Immature natural killer cell (primary cell): ENCODE measurements at regions not wholly inside any gene's neighbourhood (a gene's known extent, or its start where the extent isn't known, plus 50 kb on each side); places are given as distances from the start of the nearest gene placed in this dataset.
"Not testable (repeated sequence)": the region's sequence is repeated elsewhere in the genome, so short reads cannot be mapped to it uniquely, and the experiment has no call there.

Source experiments
- DNase-seq, 3 donors: peaks; one replicate each; pipeline ENCODE4 v3.0.0; 2022; ENCODE audit warnings: mixed read lengths in 1 of 3
- H3K27ac Mint-ChIP-seq, 6 donors: one replicate each; pipeline ENCODE4 v1.8.0; 2020; ENCODE audit warnings: mixed read lengths in 6 of 6, mild to moderate bottlenecking in 5 of 6, inconsistent platforms in 4 of 6, moderate library complexity in 3 of 6
- H3K27me3 Mint-ChIP-seq, 3 donors: one replicate each; pipeline ENCODE4 v1.8.0; 2020 to 2021; ENCODE audit warnings: low read depth in 3 of 3, mild to moderate bottlenecking in 3 of 3, mixed read lengths in 3 of 3, moderate library complexity in 3 of 3, inconsistent platforms in 1 of 3
- H3K36me3 Mint-ChIP-seq, 3 donors: one replicate each; pipeline ENCODE4 v1.8.0; 2020; ENCODE audit warnings: mixed read lengths in 3 of 3, inconsistent platforms in 2 of 3, mild to moderate bottlenecking in 2 of 3
- H3K4me1 Mint-ChIP-seq, 2 donors: one replicate each; pipeline ENCODE4 v1.8.0; 2020; ENCODE audit warnings: inconsistent platforms in 2 of 2, mild to moderate bottlenecking in 2 of 2, mixed read lengths in 2 of 2, moderate library complexity in 1 of 2
- H3K4me3 Mint-ChIP-seq, 5 donors: one replicate each; pipeline ENCODE4 v1.8.0; 2020; ENCODE audit warnings: mild to moderate bottlenecking in 5 of 5, mixed read lengths in 5 of 5, inconsistent platforms in 3 of 5, moderate library complexity in 3 of 5
- H3K9me3 Mint-ChIP-seq, 6 donors: one replicate each; pipeline ENCODE4 v1.8.0; 2020; ENCODE audit warnings: mild to moderate bottlenecking in 6 of 6, mixed read lengths in 6 of 6, inconsistent platforms in 4 of 6, moderate library complexity in 3 of 6

- H3K4me3 Mint-ChIP-seq, result no peak overlapping the region
- H3K9me3 Mint-ChIP-seq, result no peaks in the 10 kb centered on the region
- peaks cover 3 to 7% (median 6%) of the 10 kb centered on the region in 3 donors for H3K27me3 Mint-ChIP-seq
- H3K4me1 Mint-ChIP-seq, result no peaks in the 10 kb centered on the region
- no peaks in the 10 kb centered on the region for H3K36me3 Mint-ChIP-seq
- DNase-seq, result no peak
- H3K27ac Mint-ChIP-seq, result no peak overlapping the region
These were observed 166.1 kb downstream of the ZNF621 start for GRCh38 chr3:40690749-40691451.

GRCh38 chr3:40691452-40691861 lies 166.7 kb downstream of the ZNF621 start:
- Mint-ChIP-seq H3K27ac (no peak overlapping the region), H3K36me3 (no peaks in the 10 kb centered on the region), H3K27me3 (peaks cover 3 to 7% (median 5%) of the 10 kb centered on the region in 3 donors), H3K4me1 (no peaks in the 10 kb centered on the region), H3K4me3 (no peak overlapping the region), H3K9me3 (no peaks in the 10 kb centered on the region)
- no peak for DNase-seq

- no peaks in the 10 kb centered on the region for H3K9me3 Mint-ChIP-seq
- no peaks in the 10 kb centered on the region for H3K4me1 Mint-ChIP-seq
- no peaks in the 10 kb centered on the region for H3K36me3 Mint-ChIP-seq
- H3K27ac Mint-ChIP-seq, result no peak overlapping the region
- peaks cover 2 to 12% (median 3%) of the 10 kb centered on the region in 3 donors for H3K27me3 Mint-ChIP-seq
- H3K4me3 Mint-ChIP-seq, result no peak overlapping the region
- DNase-seq, result no peak
These were observed 171.1 kb downstream of the ZNF621 start for GRCh38 chr3:40695848-40696247.

- not testable (repeated sequence) for H3K36me3 Mint-ChIP-seq, H3K9me3 Mint-ChIP-seq, DNase-seq, H3K27ac Mint-ChIP-seq, H3K4me3 Mint-ChIP-seq, H3K4me1 Mint-ChIP-seq
- H3K27me3 Mint-ChIP-seq, result peaks cover 2 to 12% (median 3%) of the 10 kb centered on the region in 3 donors
These were observed 173.9 kb downstream of the ZNF621 start for GRCh38 chr3:40698611-40699010.

GRCh38 chr3:40701016-40701588 lies 176.3 kb downstream of the ZNF621 start:
- Mint-ChIP-seq H3K9me3 (peaks cover 0 to 3% (median 0%) of the 10 kb centered on the region in 6 donors), H3K27me3 (peaks cover 2 to 12% (median 3%) of the 10 kb centered on the region in 3 donors), H3K4me1 (no peaks in the 10 kb centered on the region), H3K36me3 (no peaks in the 10 kb centered on the region), H3K4me3 (no peak overlapping the region), H3K27ac (no peak overlapping the region)
- no peak for DNase-seq

- peaks cover 3 to 14% (median 5%) of the 10 kb centered on the region in 3 donors for H3K27me3 Mint-ChIP-seq
- no peak overlapping the region for H3K27ac Mint-ChIP-seq
- H3K9me3 Mint-ChIP-seq, result peaks cover 0 to 3% (median 1%) of the 10 kb centered on the region in 6 donors
These were observed 179.5 kb downstream of the ZNF621 start for GRCh38 chr3:40704224-40704623.

GRCh38 chr3:40705663-40706062 lies 180.9 kb downstream of the ZNF621 start:
- H3K4me3 Mint-ChIP-seq, result no peak overlapping the region
- peaks cover 0 to 3% (median 1%) of the 10 kb centered on the region in 6 donors for H3K9me3 Mint-ChIP-seq
- no peak overlapping the region for H3K27ac Mint-ChIP-seq
- no peak for DNase-seq
- no peaks in the 10 kb centered on the region for H3K4me1 Mint-ChIP-seq
- H3K36me3 Mint-ChIP-seq, result no peaks in the 10 kb centered on the region
- peaks cover 2 to 7% (median 4%) of the 10 kb centered on the region in 3 donors for H3K27me3 Mint-ChIP-seq

More at GRCh38 chr3:40704224-40704623, 179.5 kb downstream of the ZNF621 start:
- Mint-ChIP-seq H3K4me1 (no peaks in the 10 kb centered on the region), H3K4me3 (no peak overlapping the region), H3K36me3 (no peaks in the 10 kb centered on the region)
- DNase-seq, result no peak

- no peak for DNase-seq
- Mint-ChIP-seq H3K27me3 (peaks cover 1 to 5% (median 3%) of the 10 kb centered on the region in 3 donors), H3K36me3 (no peaks in the 10 kb centered on the region), H3K9me3 (peaks cover 0 to 2% (median 0%) of the 10 kb centered on the region in 6 donors), H3K4me3 (peak overlapping the region in 1 of 5 donors; percentile 4), H3K4me1 (no peaks in the 10 kb centered on the region), H3K27ac (no peak overlapping the region)
These were observed 188.5 kb downstream of the ZNF621 start for GRCh38 chr3:40713306-40713705.

- Mint-ChIP-seq H3K27me3 (peaks cover 0 to 4% (median 3%) of the 10 kb centered on the region in 3 donors), H3K4me1 (no peaks in the 10 kb centered on the region), H3K36me3 (no peaks in the 10 kb centered on the region), H3K27ac (no peak overlapping the region), H3K9me3 (peaks cover 0 to 2% (median 0%) of the 10 kb centered on the region in 6 donors), H3K4me3 (peak overlapping the region in 2 of 5 donors; percentile 4 to 18)
- DNase-seq, result peak in 1 of 3 donors; percentile 5
These were observed 189.0 kb downstream of the ZNF621 start for GRCh38 chr3:40713795-40714194.

- Mint-ChIP-seq H3K4me3 (no peak overlapping the region), H3K27me3 (peaks cover 0 to 6% (median 0%) of the 10 kb centered on the region in 3 donors), H3K36me3 (no peaks in the 10 kb centered on the region), H3K4me1 (no peaks in the 10 kb centered on the region), H3K27ac (no peak overlapping the region), H3K9me3 (peaks cover 0 to 2% (median 0%) of the 10 kb centered on the region in 6 donors)
- no peak for DNase-seq
These were observed 190.1 kb downstream of the ZNF621 start for GRCh38 chr3:40714771-40715345.

GRCh38 chr3:40715551-40715950 lies 190.8 kb downstream of the ZNF621 start:
- no peak overlapping the region for H3K4me3 Mint-ChIP-seq
- H3K4me1 Mint-ChIP-seq, result no peaks in the 10 kb centered on the region
- no peak for DNase-seq
- peaks cover 0 to 6% (median 2%) of the 10 kb centered on the region in 3 donors for H3K27me3 Mint-ChIP-seq
- H3K9me3 Mint-ChIP-seq, result peaks cover 0 to 2% (median 0%) of the 10 kb centered on the region in 6 donors
- H3K27ac Mint-ChIP-seq, result no peak overlapping the region
- no peaks in the 10 kb centered on the region for H3K36me3 Mint-ChIP-seq

GRCh38 chr3:40717471-40717870 lies 192.7 kb downstream of the ZNF621 start:
- Mint-ChIP-seq H3K36me3 (no peaks in the 10 kb centered on the region), H3K27me3 (peaks cover 0 to 6% (median 2%) of the 10 kb centered on the region in 3 donors), H3K4me1 (no peaks in the 10 kb centered on the region), H3K4me3 (no peak overlapping the region), H3K9me3 (peaks cover 0 to 2% (median 0%) of the 10 kb centered on the region in 6 donors), H3K27ac (no peak overlapping the region)
- DNase-seq, result no peak

GRCh38 chr3:40718209-40718608 lies 193.4 kb downstream of the ZNF621 start:
- no peaks in the 10 kb centered on the region for H3K36me3 Mint-ChIP-seq
- peaks cover 0 to 6% (median 2%) of the 10 kb centered on the region in 3 donors for H3K27me3 Mint-ChIP-seq
- peaks cover 0 to 2% (median 0%) of the 10 kb centered on the region in 6 donors for H3K9me3 Mint-ChIP-seq
- no peaks in the 10 kb centered on the region for H3K4me1 Mint-ChIP-seq
- DNase-seq, result no peak
- no peak overlapping the region for H3K4me3 Mint-ChIP-seq
- H3K27ac Mint-ChIP-seq, result no peak overlapping the region

GRCh38 chr3:40718681-40719080 lies 193.9 kb downstream of the ZNF621 start:
- Mint-ChIP-seq H3K4me1 (no peaks in the 10 kb centered on the region), H3K27me3 (peaks cover 0 to 6% (median 2%) of the 10 kb centered on the region in 3 donors), H3K9me3 (peaks cover 0 to 2% (median 0%) of the 10 kb centered on the region in 6 donors), H3K36me3 (no peaks in the 10 kb centered on the region), H3K4me3 (no peak overlapping the region), H3K27ac (no peak overlapping the region)
- DNase-seq, result no peak
